Activated naive CD8-positive, alpha-beta T cell (primary cell): ENCODE measurements at regions not wholly inside any gene's neighbourhood (a gene's known extent, or its start where the extent isn't known, plus 50 kb on each side); places are given as distances from the start of the nearest gene placed in this dataset.

Source experiments
- H3K27ac Mint-ChIP-seq: one replicate; pipeline ENCODE4 v1.8.0; 2021; ENCODE audit warnings: mixed read lengths
- H3K27me3 Mint-ChIP-seq: one replicate; pipeline ENCODE4 v1.8.0; 2021; ENCODE audit warnings: mixed read lengths
- H3K36me3 Mint-ChIP-seq: one replicate; pipeline ENCODE4 v1.8.0; 2021; ENCODE audit warnings: mixed read lengths
- H3K4me1 Mint-ChIP-seq: one replicate; pipeline ENCODE4 v1.8.0; 2021; ENCODE audit warnings: low read depth, mixed read lengths
- H3K4me3 Mint-ChIP-seq: one replicate; pipeline ENCODE4 v1.8.0; 2021; ENCODE audit warnings: mild to moderate bottlenecking, mixed read lengths
- H3K9me3 Mint-ChIP-seq: one replicate; pipeline ENCODE4 v1.8.0; 2021; ENCODE audit warnings: low read depth, mixed read lengths

DNA sequence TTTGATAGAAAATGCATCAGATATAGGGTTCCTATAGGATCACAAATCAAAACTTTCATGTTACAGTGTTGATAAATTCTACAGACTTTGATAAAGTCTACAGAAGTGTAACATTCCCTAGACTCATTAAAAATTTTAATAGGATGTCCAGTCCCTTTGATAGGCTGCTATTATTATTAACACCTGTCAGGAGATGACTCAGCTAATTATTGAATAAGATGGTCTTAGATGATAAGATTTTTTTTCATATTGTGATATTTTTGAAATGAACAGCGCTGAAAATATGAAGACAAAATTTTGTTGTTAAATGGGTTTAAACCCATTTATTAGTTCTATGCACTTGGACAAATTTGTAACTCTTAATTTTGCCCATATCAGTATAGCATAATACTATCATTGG is 356.8 kb upstream of the SLITRK1 start:
- Mint-ChIP-seq H3K4me3 (no peak overlapping the region), H3K27ac (no peak overlapping the region), H3K36me3 (no peaks in the 10 kb centered on the region), H3K4me1 (no peaks in the 10 kb centered on the region), H3K9me3 (no peaks in the 10 kb centered on the region), H3K27me3 (no peaks in the 10 kb centered on the region)

DNA sequence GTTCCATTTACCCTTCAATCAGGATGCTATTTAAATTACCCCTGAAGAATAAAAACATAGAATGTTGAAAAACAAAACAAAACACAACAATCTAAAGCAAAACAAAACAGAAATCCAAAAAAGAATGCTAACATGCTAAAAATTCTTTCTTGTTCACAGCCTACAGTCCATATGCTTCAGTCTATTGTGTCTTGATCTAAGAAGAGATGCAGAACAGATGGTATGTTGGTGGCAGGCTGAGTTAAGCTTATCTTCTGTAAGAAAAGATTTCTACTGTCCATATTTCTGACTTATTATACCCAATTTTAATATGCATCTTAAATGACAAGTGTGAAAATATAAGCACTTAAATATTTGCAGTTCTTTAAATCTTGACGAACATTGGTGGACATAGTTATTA is 356.1 kb upstream of the SLITRK1 start:
- Mint-ChIP-seq H3K9me3 (no peaks in the 10 kb centered on the region), H3K27me3 (no peaks in the 10 kb centered on the region), H3K27ac (no peak overlapping the region), H3K4me3 (no peak overlapping the region), H3K36me3 (no peaks in the 10 kb centered on the region), H3K4me1 (no peaks in the 10 kb centered on the region)

DNA sequence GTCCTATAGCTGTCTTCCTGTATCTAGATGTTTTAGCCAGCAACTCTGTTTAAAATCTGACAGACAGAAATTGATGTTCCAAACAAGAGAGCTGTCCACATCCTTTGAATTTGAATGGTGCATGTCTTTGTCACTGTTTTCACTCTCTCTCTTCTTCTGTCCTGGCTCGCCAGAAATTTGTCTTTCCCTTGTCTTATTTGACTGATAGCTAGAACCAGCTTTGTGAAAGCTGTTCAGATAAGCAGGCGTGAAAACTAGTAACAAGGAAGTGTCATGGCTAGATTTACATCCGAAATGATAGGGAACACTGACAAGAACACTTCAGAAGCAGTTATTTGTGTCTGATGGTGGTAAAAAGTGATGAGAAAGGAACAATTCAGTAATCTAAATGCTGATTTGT is 354.9 kb upstream of the SLITRK1 start:
- no peaks in the 10 kb centered on the region for H3K9me3 Mint-ChIP-seq
- no peaks in the 10 kb centered on the region for H3K4me1 Mint-ChIP-seq
- H3K4me3 Mint-ChIP-seq, result no peak overlapping the region
- H3K36me3 Mint-ChIP-seq, result no peaks in the 10 kb centered on the region
- no peaks in the 10 kb centered on the region for H3K27me3 Mint-ChIP-seq
- no peak overlapping the region for H3K27ac Mint-ChIP-seq

DNA sequence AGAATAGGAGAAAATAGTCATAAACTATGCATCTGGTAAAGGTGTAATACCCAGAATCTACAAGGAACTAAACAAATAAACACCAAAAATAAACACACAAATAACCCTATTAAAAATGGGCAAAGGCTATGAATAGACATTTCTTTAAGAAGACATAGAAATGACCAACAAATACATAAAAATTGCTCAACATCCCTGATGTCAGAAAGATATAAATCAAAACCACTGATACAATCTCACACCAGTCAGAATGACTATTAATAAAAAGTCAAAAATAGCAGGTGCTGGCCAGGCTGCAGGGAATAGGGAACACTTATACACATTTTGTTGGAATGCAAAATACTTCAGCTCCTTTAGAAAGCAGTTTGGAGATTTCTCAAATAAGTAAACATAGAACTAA is 352.1 kb upstream of the SLITRK1 start:
- H3K27me3 Mint-ChIP-seq, result no peaks in the 10 kb centered on the region
- no peaks in the 10 kb centered on the region for H3K36me3 Mint-ChIP-seq
- H3K27ac Mint-ChIP-seq, result no peak overlapping the region
- H3K9me3 Mint-ChIP-seq, result no peaks in the 10 kb centered on the region
- H3K4me1 Mint-ChIP-seq, result no peaks in the 10 kb centered on the region
- H3K4me3 Mint-ChIP-seq, result no peak overlapping the region

DNA sequence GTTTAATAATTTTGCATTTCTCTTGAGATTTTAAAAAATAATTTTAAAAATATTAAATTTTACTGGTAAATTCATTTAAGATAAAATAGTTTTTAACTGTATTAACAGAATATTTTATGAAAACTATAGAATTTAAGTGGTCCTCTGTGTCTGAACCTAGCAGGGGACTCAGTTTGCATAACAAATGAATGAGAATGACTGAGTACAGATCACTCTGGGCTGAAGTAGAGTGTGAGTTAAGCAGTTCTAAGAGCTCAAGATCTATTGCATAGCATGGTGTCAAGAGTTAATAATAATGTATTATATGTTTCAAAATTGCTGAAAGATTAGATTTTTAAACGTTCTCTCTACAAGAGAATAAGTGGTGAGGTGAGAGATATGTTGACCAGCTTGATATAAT is 348.3 kb upstream of the SLITRK1 start:
- Mint-ChIP-seq H3K36me3 (no peaks in the 10 kb centered on the region), H3K27ac (no peak overlapping the region), H3K4me3 (no peak overlapping the region), H3K4me1 (no peaks in the 10 kb centered on the region), H3K27me3 (no peaks in the 10 kb centered on the region), H3K9me3 (no peaks in the 10 kb centered on the region)

DNA sequence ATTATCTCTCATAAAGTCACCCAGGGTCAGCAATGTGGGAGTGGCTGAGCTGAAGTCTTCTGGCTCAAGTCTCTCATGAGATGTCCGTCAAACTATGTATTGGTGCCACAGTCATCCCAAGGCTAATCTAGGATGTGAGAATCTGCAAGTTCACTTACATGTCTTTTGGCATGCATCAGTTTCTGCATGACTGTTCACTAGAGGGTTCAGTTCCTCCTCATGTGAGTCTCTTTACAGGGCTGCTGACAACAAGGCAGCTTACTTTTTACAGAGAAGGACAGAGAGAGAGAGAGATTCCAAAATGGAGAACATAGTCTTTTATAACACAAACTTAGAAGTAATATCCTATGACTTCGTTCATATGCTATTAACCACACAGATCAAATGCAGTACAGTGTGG is 328.8 kb upstream of the SLITRK1 start:
- Mint-ChIP-seq H3K4me3 (no peak overlapping the region), H3K36me3 (no peaks in the 10 kb centered on the region), H3K27me3 (no peaks in the 10 kb centered on the region), H3K4me1 (no peaks in the 10 kb centered on the region), H3K9me3 (no peaks in the 10 kb centered on the region), H3K27ac (no peak overlapping the region)

DNA sequence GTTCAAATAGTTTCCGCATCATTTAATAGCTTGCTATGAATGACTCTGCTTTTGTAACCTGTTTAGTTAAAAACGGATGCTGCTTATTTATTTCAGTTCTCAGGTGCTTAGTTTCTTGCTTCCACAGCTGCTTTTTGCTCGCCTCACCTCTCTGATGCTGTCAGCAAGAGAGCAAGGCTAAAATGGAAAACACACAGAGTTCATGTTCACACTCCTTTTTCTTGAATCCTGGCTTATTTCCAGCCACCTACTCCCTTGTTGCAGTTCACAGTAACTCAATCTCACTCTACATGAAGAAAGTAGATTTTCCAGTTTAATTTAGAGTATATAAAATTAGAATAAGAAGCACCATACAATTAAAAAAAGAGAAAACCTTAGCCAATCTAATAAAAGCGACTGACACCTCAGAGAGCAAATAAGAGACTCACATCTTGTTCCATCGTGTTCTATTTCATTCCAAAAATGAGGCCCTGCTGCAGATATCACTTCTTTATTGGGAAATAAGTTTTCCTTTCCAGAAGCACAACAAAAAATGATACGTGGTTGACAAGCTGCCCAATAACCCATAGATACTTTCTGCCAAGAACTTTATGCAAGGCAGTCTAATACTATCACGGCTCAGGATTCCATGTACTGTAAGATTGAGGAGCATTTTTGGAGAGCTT is 326.1 kb upstream of the SLITRK1 start:
- Mint-ChIP-seq H3K4me3 (no peak overlapping the region), H3K27ac (no peak overlapping the region), H3K9me3 (no peaks in the 10 kb centered on the region), H3K27me3 (no peaks in the 10 kb centered on the region), H3K36me3 (no peaks in the 10 kb centered on the region), H3K4me1 (no peaks in the 10 kb centered on the region)

DNA sequence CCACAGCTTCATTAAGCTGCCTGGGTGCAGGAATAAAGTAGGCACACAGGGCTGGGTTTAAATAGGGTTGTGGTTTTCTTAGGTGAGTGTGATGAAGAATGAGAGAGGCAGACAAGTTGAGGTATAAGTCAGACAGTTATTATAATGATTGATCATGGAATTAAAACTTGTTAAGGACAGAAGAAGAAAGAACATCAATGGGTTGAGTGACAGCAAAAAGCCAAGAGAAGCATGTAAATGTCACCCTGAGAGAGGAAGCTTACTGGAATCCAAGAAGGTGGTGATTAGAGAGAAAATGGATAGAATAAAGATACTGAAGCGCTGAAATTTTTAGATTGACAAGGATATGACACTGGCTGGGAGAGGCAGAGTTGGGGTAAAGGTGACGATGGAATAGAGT is 325.2 kb upstream of the SLITRK1 start:
- Mint-ChIP-seq H3K4me1 (no peaks in the 10 kb centered on the region), H3K4me3 (no peak overlapping the region), H3K27ac (no peak overlapping the region), H3K27me3 (no peaks in the 10 kb centered on the region), H3K36me3 (no peaks in the 10 kb centered on the region), H3K9me3 (no peaks in the 10 kb centered on the region)

DNA sequence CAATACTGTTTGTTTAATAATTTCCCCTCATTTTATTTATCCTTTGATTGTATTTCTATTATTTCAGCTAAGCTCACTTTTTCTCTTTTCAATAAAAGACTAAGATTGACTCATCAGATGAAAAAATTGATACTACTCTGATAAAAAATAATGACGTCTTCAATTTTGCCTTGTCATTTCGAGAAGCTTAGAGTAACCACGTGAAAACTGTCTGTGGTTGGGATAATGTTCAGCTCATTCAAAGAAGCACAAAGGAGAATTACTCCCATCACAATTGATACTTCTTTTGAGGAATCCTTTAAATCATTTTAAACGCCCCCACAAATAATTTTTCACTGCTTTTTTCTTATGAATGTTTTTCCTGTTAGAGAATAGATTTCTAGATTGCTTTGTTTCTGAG is 318.7 kb upstream of the SLITRK1 start:
- H3K4me1 Mint-ChIP-seq, result no peaks in the 10 kb centered on the region
- peaks cover under 1% of the 10 kb centered on the region for H3K9me3 Mint-ChIP-seq
- no peak overlapping the region for H3K27ac Mint-ChIP-seq
- H3K4me3 Mint-ChIP-seq, result no peak overlapping the region
- no peaks in the 10 kb centered on the region for H3K36me3 Mint-ChIP-seq
- H3K27me3 Mint-ChIP-seq, result no peaks in the 10 kb centered on the region

DNA sequence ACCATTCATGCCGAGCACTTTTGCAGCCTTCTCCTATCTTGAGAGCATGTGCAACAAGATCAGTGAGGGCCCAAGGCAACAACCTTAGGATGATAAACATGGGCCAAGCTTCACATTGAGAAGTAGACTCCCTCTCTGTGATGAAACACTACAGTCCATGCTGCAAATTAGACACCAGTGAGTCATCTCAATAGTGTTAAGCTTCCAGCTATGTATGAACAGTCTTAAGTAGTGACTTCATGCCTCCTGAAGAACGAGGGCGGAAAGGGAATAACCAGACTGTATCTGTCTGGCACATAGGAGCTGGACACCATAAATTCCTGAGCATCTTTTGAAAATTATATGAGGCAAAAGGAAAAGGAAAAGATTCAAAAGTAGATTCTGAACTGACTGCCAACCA is 309.9 kb upstream of the SLITRK1 start:
- Mint-ChIP-seq H3K27ac (no peak overlapping the region), H3K27me3 (no peaks in the 10 kb centered on the region), H3K36me3 (no peaks in the 10 kb centered on the region), H3K4me1 (no peaks in the 10 kb centered on the region), H3K4me3 (no peak overlapping the region), H3K9me3 (peaks cover 6% of the 10 kb centered on the region)

DNA sequence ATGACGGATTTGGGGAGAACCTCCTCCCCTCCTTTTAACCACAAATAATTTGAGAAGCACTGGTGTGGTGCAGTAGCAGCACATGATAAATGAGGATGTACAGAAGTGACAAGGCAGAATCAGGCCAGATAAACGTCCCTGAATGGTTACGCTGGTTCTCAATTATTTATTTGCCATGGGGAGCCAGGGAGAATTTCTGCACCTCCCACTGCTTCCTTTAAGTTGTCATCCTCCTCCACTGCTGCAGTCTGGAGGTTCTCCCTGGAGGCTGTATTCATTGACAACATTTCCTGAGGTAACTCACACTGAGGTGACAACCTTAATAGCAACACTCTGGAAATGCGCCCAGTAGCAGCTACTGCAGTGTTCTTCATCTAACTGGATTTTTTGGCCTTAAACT is 308.9 kb upstream of the SLITRK1 start:
- Mint-ChIP-seq H3K27me3 (no peaks in the 10 kb centered on the region), H3K9me3 (peaks cover 6% of the 10 kb centered on the region), H3K4me1 (no peaks in the 10 kb centered on the region), H3K36me3 (no peaks in the 10 kb centered on the region), H3K27ac (no peak overlapping the region), H3K4me3 (no peak overlapping the region)

DNA sequence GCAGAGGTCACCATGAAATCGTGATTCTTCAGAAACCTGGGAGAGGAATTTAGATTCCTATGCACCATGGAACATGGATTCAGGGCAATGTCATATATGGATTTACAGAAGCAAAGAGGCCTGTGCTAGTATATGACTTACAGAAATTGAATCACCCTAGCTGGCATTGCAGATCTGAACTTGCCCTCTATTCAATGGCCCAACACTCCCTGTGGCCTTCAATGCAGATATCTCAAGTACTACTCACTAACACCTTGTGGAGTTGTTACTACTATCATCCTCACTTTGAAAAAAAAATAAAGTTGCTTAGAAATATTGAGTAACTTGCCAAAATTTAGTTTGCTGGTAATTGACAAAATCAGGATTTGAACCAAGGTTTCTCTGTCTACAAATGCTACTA is 305.4 kb upstream of the SLITRK1 start:
- no peak overlapping the region for H3K4me3 Mint-ChIP-seq
- no peaks in the 10 kb centered on the region for H3K27me3 Mint-ChIP-seq
- no peaks in the 10 kb centered on the region for H3K4me1 Mint-ChIP-seq
- no peaks in the 10 kb centered on the region for H3K36me3 Mint-ChIP-seq
- H3K9me3 Mint-ChIP-seq, result peaks cover 4% of the 10 kb centered on the region
- no peak overlapping the region for H3K27ac Mint-ChIP-seq

DNA sequence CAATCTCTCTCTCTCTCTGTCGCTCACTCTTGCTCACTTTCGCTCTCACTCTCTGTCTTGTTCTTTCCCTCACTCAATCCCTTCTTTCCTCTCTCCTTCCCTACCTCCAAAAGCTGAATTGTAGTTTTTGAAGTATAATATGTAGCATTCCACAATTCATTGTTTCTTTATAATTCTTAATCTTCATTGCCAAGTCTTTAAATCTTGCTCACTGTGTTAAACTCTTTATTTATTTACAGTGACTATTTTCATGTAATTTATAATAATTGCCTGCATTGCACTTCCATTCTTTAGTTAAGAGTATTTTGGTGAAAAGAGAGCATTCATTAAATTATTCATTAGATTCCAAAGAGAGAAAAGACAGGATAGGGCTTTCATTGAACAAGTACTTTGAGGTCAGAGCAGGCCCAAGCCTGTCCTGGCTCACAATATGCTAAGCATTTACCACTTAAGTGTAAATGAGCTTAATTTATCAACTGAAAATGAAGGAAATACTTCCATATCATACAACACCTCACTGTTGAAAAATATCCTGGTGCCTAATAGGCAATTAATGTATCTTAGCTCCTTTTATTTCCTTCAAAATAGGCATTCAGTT is 257.4 kb upstream of the SLITRK1 start:
- H3K4me1 Mint-ChIP-seq, result peaks cover 29% of the 10 kb centered on the region
- no peaks in the 10 kb centered on the region for H3K36me3 Mint-ChIP-seq
- H3K27me3 Mint-ChIP-seq, result no peaks in the 10 kb centered on the region
- H3K9me3 Mint-ChIP-seq, result no peaks in the 10 kb centered on the region
- H3K27ac Mint-ChIP-seq, result no peak overlapping the region
- H3K4me3 Mint-ChIP-seq, result no peak overlapping the region

DNA sequence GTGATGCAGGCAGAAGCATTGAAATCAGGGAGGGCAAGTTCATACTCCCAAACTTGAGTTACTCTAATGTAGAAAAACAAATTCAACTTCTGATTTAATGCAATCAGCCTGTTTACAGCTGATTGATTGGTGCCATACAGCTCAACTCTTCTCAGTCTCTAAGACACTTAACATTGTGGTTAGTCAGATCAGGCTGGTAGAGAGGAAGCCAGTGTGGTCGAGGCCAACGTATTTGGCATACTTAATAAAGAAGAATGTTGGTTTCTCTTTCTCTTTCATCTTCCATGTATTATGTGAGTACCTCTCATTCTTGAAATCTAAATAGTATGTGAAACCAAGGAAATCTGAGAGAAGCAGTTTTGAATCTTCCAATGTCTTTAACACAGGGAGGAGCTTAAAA is 255.0 kb upstream of the SLITRK1 start:
- Mint-ChIP-seq H3K27ac (peak overlapping the region; percentile 47), H3K27me3 (no peaks in the 10 kb centered on the region), H3K4me3 (peak overlapping the region; percentile 73), H3K9me3 (no peaks in the 10 kb centered on the region), H3K36me3 (no peaks in the 10 kb centered on the region), H3K4me1 (peaks cover 29% of the 10 kb centered on the region)

DNA sequence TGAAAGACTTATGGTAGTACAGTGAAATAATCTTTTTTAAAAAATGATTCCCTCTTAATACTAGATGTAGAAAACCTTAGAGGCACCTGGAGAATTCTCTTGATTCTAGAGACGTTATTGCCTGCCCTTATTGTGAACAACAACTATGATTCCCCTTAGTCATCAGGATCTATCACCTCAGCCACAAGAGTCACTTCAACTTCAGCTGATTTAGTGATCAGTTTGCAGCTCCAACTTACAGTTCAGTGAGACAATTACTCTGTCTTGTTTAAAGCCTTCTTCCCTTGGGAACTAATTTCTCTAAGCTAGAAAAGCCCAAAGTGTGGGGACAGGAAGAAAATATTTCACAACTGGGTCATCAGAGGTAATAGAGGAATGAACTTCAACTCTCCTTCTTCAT is 254.3 kb upstream of the SLITRK1 start:
- H3K4me1 Mint-ChIP-seq, result peaks cover 29% of the 10 kb centered on the region
- H3K27ac Mint-ChIP-seq, result peak overlapping the region; percentile 1
- peak overlapping the region; percentile 73 for H3K4me3 Mint-ChIP-seq
- H3K27me3 Mint-ChIP-seq, result no peaks in the 10 kb centered on the region
- no peaks in the 10 kb centered on the region for H3K36me3 Mint-ChIP-seq
- no peaks in the 10 kb centered on the region for H3K9me3 Mint-ChIP-seq

DNA sequence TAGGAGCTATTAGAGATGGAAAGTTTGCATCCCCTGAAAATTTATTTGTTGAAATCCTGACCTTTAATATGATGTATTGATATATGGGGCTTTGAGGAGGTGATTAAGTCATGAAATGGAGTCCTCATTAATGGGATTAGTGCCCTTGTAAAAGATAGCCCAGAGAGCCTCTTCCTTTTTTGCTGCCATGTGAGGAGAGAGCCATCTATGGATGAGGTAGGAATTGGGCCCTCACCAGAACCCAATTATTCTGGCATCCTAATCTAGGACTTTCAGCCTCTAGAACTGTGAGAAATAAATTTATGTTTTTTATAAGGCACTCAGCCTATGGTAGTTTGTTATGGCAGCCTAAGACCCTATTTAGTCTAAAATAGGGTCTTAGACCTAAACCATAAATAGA is 250.2 kb upstream of the SLITRK1 start:
- Mint-ChIP-seq H3K4me1 (peaks cover 20% of the 10 kb centered on the region), H3K27ac (no peak overlapping the region), H3K36me3 (no peaks in the 10 kb centered on the region), H3K4me3 (no peak overlapping the region), H3K27me3 (no peaks in the 10 kb centered on the region), H3K9me3 (no peaks in the 10 kb centered on the region)
